ENCODE measurements at regions not wholly inside any gene's neighbourhood (a gene's known extent, or its start where the extent isn't known, plus 50 kb on each side); places are given as distances from the start of the nearest gene placed in this dataset.

- no peak for FAIRE-seq
Observed at GRCh38 chr13:33508060-33508459, 222.5 kb upstream of the STARD13 start.

DNA sequence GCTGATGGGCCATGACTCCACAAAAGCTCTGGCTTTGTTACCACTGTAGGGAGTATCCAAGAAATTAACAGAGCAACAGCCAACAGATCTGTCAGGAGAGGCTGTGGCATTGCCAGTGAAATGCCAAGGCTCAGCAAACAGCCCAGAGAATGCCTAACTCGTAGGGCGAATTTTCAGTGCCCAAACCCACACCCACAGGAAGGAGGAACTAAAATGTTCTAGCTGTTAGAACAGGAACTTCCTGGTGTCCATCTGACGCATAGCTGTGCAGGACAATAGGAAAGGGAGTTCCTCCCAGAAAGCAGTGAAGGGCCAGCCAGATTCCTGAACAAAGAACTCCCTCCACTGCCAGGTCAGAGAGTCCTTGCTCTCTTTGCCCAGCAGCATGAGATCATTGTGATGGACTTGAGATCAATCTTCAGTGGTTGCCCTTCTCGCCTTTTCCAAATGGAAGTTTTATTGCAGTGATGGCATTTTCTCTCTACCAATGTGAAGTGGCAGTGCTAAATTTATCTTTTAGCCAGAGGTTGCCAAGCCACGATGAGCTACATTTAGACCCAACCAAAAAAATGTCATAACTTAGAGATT lies 224.2 kb upstream of the STARD13 start:
- DNase-seq (ENCODE audit: insufficient read length, low spot score): no peak
- FAIRE-seq: no peak

More at GRCh38 chr13:33508060-33508459, 222.5 kb upstream of the STARD13 start:
- DNase-seq (ENCODE audit: insufficient read length, low spot score): no peak

DNA sequence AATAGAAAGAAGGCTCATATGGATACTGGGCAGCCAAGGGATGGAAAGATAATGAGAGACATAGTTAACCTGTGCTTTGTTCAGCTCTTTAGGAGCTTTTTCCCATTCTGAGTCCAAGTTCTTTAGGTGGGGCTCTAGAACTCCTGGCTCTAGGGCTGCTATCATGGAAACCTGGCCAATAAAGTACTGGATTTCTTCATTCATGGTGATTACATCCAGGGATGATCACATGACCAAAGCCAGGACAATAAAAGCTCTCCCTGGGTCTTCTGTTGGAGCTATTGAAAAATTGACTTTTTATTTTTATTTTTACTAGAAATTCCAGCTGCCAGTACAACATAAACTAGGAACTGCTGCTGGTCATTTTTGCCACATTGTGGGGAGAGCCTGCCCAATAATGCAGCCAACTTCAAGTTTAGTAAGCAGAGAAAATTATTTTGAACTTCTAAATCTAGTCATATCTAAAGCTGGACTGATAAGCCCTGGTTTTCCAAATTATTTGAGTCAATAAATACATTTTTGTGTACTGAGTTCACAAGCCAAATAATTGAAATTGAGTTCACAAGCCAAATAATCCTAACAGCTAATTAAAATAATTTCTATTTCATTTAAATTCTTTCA lies 224.9 kb upstream of the STARD13 start:
- DNase-seq (ENCODE audit: insufficient read length, low spot score): no peak
- no peak for FAIRE-seq

DNA sequence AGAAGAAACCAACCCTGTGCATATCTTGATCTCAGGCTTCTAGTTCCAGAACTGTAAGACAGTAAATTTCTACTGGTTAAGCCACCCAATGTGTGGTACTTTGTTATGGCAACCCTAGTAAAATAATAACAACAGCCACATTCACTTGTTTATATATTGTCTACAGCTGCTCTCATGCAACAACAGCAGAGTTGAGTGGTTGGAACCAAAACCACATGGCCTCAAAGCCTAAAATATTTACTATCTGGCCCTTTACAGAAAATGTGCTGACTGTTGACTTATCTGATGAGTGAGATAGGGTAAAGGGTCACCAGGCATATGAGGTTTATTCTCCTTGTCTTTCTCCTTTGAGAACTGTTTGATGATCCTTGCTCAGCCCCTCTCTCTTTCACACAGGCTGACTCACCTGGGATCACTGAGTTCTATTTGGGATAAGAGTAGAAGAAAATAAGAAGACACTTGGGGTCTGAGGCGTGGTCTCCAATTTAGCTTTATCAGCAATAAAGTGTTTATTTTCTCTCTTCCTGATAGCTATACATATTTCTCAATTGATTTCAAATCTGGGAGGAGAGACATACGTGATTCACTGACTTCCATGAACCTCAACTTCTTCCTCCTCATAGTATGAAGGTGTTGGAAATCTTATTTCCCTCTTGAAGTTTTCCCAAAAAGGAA lies 227.5 kb upstream of the STARD13 start:
- DNase-seq (ENCODE audit: insufficient read length, low spot score) (no peak), FAIRE-seq (no peak)

GRCh38 chr13:33514362-33514761 lies 228.8 kb upstream of the STARD13 start:
- DNase-seq (ENCODE audit: insufficient read length, low spot score) (no peak), FAIRE-seq (no peak)

DNA sequence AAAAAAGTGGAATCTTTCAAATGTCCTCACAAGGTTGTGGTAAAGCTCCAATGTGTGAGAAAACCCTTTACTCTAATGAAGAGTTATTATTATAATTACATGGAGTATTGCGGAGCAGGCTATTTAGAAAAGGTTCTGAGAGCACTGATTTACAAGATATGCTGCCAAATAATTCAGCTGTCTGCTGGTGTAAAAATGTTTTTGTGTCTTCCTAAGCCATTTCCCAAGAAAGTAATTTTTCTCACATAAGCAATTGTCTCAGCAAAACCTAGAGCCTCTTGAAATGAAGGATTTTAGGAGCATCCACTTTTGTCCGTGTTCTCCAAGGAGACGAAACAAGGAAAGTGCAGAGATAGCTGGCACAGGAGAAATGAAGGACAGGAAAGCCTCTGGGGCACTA lies 229.6 kb upstream of the STARD13 start:
- no peak for FAIRE-seq
- no peak for DNase-seq (ENCODE audit: insufficient read length, low spot score)

DNA sequence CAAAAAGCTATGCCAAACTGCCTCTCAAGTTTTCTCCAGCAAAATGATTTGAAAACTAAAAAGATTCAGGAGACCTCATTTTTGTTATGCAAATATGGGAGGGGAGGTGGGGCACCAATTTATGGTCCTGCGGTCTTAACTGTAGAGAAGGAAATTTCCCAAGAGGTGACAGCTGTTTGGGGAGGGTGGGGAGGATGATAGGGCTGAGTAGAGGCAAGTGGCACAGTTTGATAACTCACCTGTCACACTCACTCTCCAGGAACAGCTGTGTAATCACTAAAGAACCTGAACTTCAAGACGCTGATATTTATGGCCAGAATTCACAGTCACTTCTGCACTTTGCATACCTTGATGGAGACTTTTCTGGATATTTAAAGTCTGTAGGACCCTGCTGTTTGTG lies 232.9 kb upstream of the STARD13 start:
- DNase-seq (ENCODE audit: insufficient read length, low spot score): no peak
- FAIRE-seq: no peak

DNA sequence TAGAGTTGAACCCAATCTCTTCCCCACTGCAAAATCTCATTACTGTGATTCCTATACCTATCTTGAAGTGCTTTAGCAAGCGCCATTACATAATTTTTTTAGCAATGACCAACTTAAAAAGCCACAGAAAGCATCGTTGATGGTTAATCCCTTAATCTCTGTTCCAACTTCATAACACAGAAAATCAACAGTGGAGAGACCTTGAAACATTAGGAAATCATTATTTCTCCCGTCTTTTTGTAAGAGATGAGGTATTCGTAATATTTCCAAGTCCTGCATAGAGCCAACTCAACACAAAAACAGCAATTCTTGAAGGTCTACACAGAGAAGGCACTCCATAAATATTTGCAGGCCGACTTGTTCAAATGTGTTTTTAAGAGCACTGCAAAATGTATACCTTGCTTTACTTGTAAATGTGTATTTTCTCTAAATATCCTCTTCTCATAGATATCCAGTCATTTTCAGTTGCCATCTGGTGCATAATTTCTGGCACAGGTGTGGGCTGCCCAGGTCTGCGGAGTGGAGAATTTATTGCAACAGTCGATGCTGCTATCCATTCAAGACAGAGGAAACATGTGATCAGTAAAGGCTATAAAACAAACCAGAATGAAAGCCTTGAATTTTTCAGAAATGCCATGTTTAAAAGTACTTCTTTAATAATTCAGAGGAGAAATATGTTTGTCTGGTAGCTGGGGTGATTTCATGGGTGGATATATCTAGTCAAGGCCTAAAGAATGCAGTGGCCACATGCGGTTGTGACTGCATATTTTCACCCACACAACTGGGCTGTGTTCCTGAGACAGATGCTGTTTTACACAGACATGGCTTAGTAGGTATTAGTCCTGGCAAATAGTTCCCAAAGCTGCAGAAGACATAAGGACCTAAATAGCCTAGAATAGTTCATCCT lies 234.3 kb upstream of the STARD13 start:
- DNase-seq (ENCODE audit: insufficient read length, low spot score) (no peak), FAIRE-seq (no peak)

GRCh38 chr13:33520468-33520839 lies 234.9 kb upstream of the STARD13 start:
- DNase-seq (ENCODE audit: insufficient read length, low spot score): no peak
- FAIRE-seq: no peak

DNA sequence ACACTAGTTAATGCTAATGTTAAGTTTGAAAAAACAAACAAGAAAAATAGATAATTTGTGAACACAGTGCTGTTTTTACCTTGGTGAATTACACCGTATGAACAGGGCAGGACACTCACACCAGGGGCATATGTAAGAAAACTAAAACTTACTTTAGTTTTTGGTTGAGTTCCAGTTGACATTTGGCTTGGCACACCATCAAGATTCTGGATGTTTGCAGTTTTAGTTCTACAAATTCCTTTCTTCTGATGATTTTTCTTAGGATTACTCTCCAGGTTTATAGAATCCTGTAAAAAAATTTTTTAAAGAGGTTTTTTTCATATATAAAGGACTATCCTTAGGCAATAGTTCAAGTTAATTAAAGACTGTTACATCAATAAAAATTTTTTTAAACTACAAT lies 238.5 kb upstream of the STARD13 start:
- peak; percentile 23 for FAIRE-seq

DNA sequence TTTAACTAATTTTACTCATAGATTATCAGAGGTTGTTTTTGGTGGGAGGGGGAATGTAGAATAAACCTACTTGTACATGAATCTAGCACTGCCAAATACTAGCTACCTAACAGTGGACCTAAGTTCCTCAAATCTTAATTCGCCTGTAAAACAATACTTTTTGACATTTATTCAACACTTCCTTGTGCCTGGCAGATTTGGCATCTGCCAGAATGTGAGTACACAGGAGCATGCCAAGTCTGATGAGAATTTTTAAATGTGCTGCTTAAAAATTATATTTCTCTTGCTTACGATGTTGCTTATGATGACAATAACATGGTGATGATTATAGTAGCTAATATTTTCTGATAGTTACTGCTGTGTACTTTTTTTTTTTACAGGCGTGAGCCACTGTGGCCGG lies 240.2 kb upstream of the STARD13 start:
- FAIRE-seq (no peak), DNase-seq (ENCODE audit: insufficient read length, low spot score) (no peak)

More for the DNA sequence above, 238.5 kb upstream of the STARD13 start:
- no peak for DNase-seq (ENCODE audit: insufficient read length, low spot score)

DNA sequence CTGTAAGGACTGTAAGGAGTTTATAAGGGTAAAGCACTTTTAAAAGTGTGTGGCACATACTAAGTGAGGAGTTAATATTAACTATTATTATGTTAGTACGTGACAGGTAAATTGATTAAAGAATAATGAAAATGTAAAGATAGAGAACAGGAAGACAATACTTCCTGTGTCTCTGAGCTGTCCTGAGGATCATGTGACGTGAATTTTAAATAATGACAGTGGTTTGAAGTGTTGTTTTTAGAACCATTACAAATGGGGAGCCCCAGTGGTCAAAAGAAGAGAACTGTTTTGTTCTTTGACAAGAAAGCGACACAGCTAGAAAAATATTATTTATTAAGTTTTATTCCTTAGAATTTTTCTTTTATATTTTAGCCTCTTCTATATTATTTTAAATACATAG lies 241.2 kb upstream of the STARD13 start:
- DNase-seq (ENCODE audit: insufficient read length, low spot score): no peak
- FAIRE-seq: no peak

DNA sequence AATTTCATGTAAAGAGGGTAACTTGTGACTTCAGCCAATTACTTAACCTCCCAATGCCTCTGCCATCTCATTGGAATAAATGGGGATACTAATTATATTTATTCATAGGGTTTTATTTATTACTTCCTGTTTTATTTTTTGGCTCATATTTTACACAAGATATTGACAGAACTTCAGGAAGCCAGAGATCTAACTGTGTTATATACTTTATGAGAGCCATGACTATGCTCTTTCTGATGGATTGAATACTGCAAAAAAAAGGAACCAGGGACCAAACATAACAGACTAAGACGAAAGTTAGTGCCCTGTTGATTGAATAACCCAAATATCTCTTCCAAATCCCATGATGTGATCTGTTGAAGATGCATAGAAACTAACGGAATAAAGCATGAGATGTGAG lies 243.3 kb upstream of the STARD13 start:
- FAIRE-seq: peak; percentile 42
- no peak for DNase-seq (ENCODE audit: insufficient read length, low spot score)

DNA sequence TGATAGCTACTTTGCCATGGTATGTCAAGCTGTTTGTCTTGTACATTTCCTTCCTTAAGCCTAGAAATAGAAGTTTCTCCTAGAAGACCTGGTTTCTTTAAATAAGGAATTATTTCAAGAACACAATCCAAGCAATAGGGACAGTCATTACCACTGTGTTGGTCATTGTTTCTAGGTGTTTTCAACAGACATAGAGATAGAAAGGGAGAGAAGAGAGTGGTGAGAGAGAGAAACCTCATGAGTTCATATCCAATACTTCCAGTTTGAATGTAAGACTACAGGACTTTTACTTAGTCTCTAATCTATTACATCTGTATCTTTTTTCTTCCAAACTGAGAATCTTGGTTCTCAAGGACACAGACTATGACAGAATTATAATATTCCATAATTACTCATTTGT lies 245.9 kb upstream of the STARD13 start:
- DNase-seq (ENCODE audit: insufficient read length, low spot score): no peak
- no peak for FAIRE-seq

- DNase-seq (ENCODE audit: insufficient read length, low spot score) (no peak), FAIRE-seq (peak; percentile 69)
Observed at GRCh38 chr13:33535061-33535460, 249.5 kb upstream of the STARD13 start.

- DNase-seq (ENCODE audit: insufficient read length, low spot score): no peak
- peak; percentile 69 for FAIRE-seq
Observed at GRCh38 chr13:33536601-33537000, 251.0 kb upstream of the STARD13 start.

- FAIRE-seq: no peak
- DNase-seq (ENCODE audit: insufficient read length, low spot score): no peak
Observed at GRCh38 chr13:33537026-33537425, 251.5 kb upstream of the STARD13 start.

GRCh38 chr13:33537676-33538075 lies 252.1 kb upstream of the STARD13 start:
- peak; percentile 75 for FAIRE-seq

DNA sequence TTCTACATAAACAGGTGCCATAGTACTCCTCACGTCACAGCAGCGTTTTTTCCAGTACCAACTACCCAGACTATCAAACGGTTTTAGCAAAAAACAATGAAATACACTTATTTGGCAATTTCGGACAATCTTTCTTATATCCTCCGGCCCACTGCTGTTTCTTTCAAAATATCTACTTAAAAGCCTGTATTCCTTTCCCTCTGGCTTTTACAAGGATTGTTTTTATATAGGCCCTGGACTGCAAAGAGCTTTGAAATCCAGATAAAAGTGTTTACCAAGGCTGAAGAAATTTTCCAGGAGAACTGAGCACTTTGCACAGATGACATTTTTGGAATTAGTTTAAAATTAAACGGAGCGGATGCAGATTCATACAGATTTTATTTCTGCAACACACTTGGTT lies 255.9 kb upstream of the STARD13 start:
- FAIRE-seq: no peak
- DNase-seq (ENCODE audit: insufficient read length, low spot score): no peak

More at GRCh38 chr13:33537676-33538075, 252.1 kb upstream of the STARD13 start:
- no peak for DNase-seq (ENCODE audit: insufficient read length, low spot score)

DNA sequence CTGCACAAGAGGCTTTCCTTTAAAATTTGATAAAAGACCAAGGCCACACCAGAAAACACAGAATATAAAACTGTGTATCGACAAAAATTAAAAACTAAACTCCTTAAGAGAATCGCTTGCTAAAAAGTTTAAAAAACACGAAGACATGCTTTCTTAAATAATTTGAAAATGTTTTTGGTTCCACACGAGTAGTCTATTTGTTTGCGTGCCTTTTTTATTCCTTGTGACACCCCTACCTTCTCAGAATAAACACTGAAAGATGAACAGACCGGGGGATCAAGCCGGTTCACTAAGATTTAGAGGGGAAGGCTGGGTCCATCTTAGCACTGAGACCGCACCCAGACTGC lies 256.4 kb upstream of the STARD13 start:
- no peak for DNase-seq (ENCODE audit: insufficient read length, low spot score)
- no peak for FAIRE-seq

GRCh38 chr13:33542309-33543088 lies 256.9 kb upstream of the STARD13 start:
- DNase-seq (ENCODE audit: insufficient read length, low spot score): peak; percentile 41
- peak; percentile 99 for FAIRE-seq
